ENCODE measurements at regions not wholly inside any gene's neighbourhood (a gene's known extent, or its start where the extent isn't known, plus 50 kb on each side); places are given as distances from the start of the nearest gene placed in this dataset.

GRCh38 chr4:56099378-56099786, 150.6 kb downstream of the CEP135 start:
- no peak for ATAC-seq
- no peak for TF ChIP-seq FOSL2 (IDR thresholded peaks at IDR 0.05)
- TF ChIP-seq FOSL2 (CRISPR knock-in tag; IDR thresholded peaks at IDR 0.05), result no peak
- TF ChIP-seq E2F6 (IDR thresholded peaks at IDR 0.05; ENCODE audit: borderline replicate concordance, low read depth), result no peak
- no peak for TF ChIP-seq CTCF (IDR thresholded peaks at IDR 0.05)
- no peak for TF ChIP-seq CHD2 (IDR thresholded peaks at IDR 0.05; ENCODE audit: low read length, partially characterized antibody)
- no peak for TF ChIP-seq HEYL (CRISPR knock-in tag; IDR thresholded peaks at IDR 0.05)
- TF ChIP-seq RARB (CRISPR knock-in tag; IDR thresholded peaks at IDR 0.05), result no peak
- TF ChIP-seq ESRRA (IDR thresholded peaks at IDR 0.05; ENCODE audit: borderline replicate concordance, low read length), result no peak
- no peak for TF ChIP-seq JUNB (IDR thresholded peaks at IDR 0.05)
- TF ChIP-seq CBX8 (IDR thresholded peaks at IDR 0.05), result no peak
- no peak for TF ChIP-seq JUN (IDR thresholded peaks at IDR 0.05)
- no peak for TF ChIP-seq FOXS1 (CRISPR knock-in tag; IDR thresholded peaks at IDR 0.05)
- no peak for TF ChIP-seq KDM5A (IDR thresholded peaks at IDR 0.05)
- POLR2A ChIA-PET, result no interaction called here
- Histone ChIP-seq H3K4me1 (no peaks in the 10 kb centered on the region), H3K4me2 (no peak overlapping the region), H3K4me3 (no peak overlapping the region), H3K9me3 (no peaks in the 10 kb centered on the region), H3K27ac (no peak overlapping the region)
- 63% methylated on average over 3 of the region's 3 CpGs for WGBS (ENCODE audit: missing lambda C conversion rate)
- CTCF ChIA-PET, result no interaction called here
- no peak for DNase-seq (ENCODE audit: low read depth in 1 of 2, low spot score in 1 of 2)
- FAIRE-seq, result no peak

GRCh38 chr4:56093576-56093975, 144.8 kb downstream of the CEP135 start:
- no peak for DNase-seq (ENCODE audit: low read depth in 1 of 2, low spot score in 1 of 2)
- no peak for TF ChIP-seq TP53 (CRISPR knock-in tag; IDR thresholded peaks at IDR 0.05)
- TF ChIP-seq MAFK (IDR thresholded peaks at IDR 0.05; ENCODE audit: partially characterized antibody), result no peak
- TF ChIP-seq JUNB (IDR thresholded peaks at IDR 0.05), result no peak
- TF ChIP-seq KDM5A (IDR thresholded peaks at IDR 0.05), result no peak
- no peak for TF ChIP-seq JUN (IDR thresholded peaks at IDR 0.05)
- TF ChIP-seq HEYL (CRISPR knock-in tag; IDR thresholded peaks at IDR 0.05), result no peak
- TF ChIP-seq RCOR1 (IDR thresholded peaks at IDR 0.05; ENCODE audit: low read depth, low read length), result no peak
- TF ChIP-seq CTCF (IDR thresholded peaks at IDR 0.05), result no peak
- no peak for TF ChIP-seq CBX8 (IDR thresholded peaks at IDR 0.05)
- TF ChIP-seq REST (IDR thresholded peaks at IDR 0.05), result no peak
- no peak for TF ChIP-seq ZFP36 (IDR thresholded peaks at IDR 0.05; ENCODE audit: borderline replicate concordance, partially characterized antibody)
- no peak for TF ChIP-seq ZC3H11A (IDR thresholded peaks at IDR 0.05)
- TF ChIP-seq HOXB5 (CRISPR knock-in tag; IDR thresholded peaks at IDR 0.05), result no peak
- no peak for ATAC-seq

More at GRCh38 chr4:56093576-56093975, 144.8 kb downstream of the CEP135 start:
- H3K27ac ChIP-seq, result no peak overlapping the region
- H3K9me3 ChIP-seq, result no peaks in the 10 kb centered on the region
- POLR2A ChIA-PET, result no interaction called here
- CTCF ChIA-PET, result no interaction called here
- no peaks in the 10 kb centered on the region for H3K4me1 ChIP-seq
- no peak overlapping the region for H3K4me3 ChIP-seq
- no peak for FAIRE-seq
- H3K4me2 ChIP-seq, result no peak overlapping the region
- WGBS (ENCODE audit: missing lambda C conversion rate), result 84% methylated on average over 3 of the region's 3 CpGs

Measured in A549 (cell line).